Endothelial cell of umbilical vein (primary cell): ENCODE measurements at regions not wholly inside any gene's neighbourhood (a gene's known extent, or its start where the extent isn't known, plus 50 kb on each side); places are given as distances from the start of the nearest gene placed in this dataset.

ENCODE experiments used
- BruUV-seq: library from RNA; stranded (reverse); fragments of 400-500 nt; replicated peaks from 2 replicates; lab custom pipeline; 2021; lab: Mats Ljungman, UMichigan
- CTCF ChIA-PET: fragments of 300-600, 350-600 bp; sonication (Branson Sonifier 250); formaldehyde crosslinking; loops from one replicate; lab custom pipeline; 2021; ENCODE audit warnings: antibody characterized with exemption, inconsistent platforms; lab: Charles Lee
- POLR2A ChIA-PET: fragments of 300-600, 350-600 bp; sonication (Branson Sonifier 250); formaldehyde crosslinking; loops from one replicate; lab custom pipeline; 2021; ENCODE audit warnings: antibody characterized with exemption, inconsistent platforms; lab: Charles Lee
- DNase-seq: peaks from one replicate; pipeline ENCODE4 v3.0.0-alpha.2; 2011; ENCODE audit warnings: low read depth, low spot score
- FAIRE-seq: peaks from 2 replicates; lab custom pipeline; 2011; peaks lifted over from hg19 to GRCh38; lab: Jason Lieb, UNC
- H2AFZ ChIP-seq: 2 replicates; pipeline ENCODE4 v1.6.0; 2012; ENCODE audit warnings: low read depth, low read length, control low read depth, inconsistent platforms
- H3K27ac ChIP-seq: 2 replicates; pipeline ENCODE4 v1.5.1; 2011; ENCODE audit warnings: low read depth, mild to moderate bottlenecking, control low read depth, low read length, moderate library complexity; ENCODE audit not compliant: insufficient read depth
- H3K27me3 ChIP-seq, 2 experiments: 2 replicates each; pipeline versions ENCODE4 v1.6.0 to v1.6.1; 2011; ENCODE audit warnings: low read length in 2 of 2, mixed read lengths in 1 of 2; ENCODE audit not compliant: control insufficient read depth in 2 of 2, insufficient read depth in 2 of 2
- H3K36me3 ChIP-seq, 2 experiments: 2 replicates in 1 of 2; 3 replicates in 1 of 2; pipeline ENCODE4 v1.5.1; 2011; ENCODE audit warnings: low read length in 2 of 2, mild to moderate bottlenecking in 1 of 2, moderate library complexity in 1 of 2; ENCODE audit not compliant: control insufficient read depth in 2 of 2, insufficient read depth in 2 of 2; ENCODE audit errors: extremely low read depth in 1 of 2
- H3K4me1 ChIP-seq: 3 replicates; pipeline ENCODE4 v1.5.1; 2011; ENCODE audit warnings: mild to moderate bottlenecking, low read length; ENCODE audit not compliant: control insufficient read depth, insufficient read depth; ENCODE audit errors: extremely low read depth
- H3K4me2 ChIP-seq: 2 replicates; pipeline ENCODE4 v1.6.1; 2011; ENCODE audit warnings: low read length, control low read depth, mixed read lengths; ENCODE audit not compliant: insufficient read depth
- H3K4me3 ChIP-seq, 3 experiments: fragments of 200-600 bp in 1 of 3; sonication (generic), shearing (Covaris generic) in 1 of 3; replicated peaks in 1 of 3; 2 replicates each; pipeline ENCODE4 v1.5.1; 2011 to 2016; ENCODE audit warnings: control low read depth in 3 of 3, low read length in 3 of 3, mild to moderate bottlenecking in 2 of 3, inconsistent platforms in 1 of 3, low read depth in 1 of 3, moderate library complexity in 1 of 3; ENCODE audit not compliant: insufficient read depth in 1 of 3
- H3K79me2 ChIP-seq: 2 replicates; pipeline ENCODE4 v1.6.0; 2012; ENCODE audit warnings: low read length, inconsistent platforms; ENCODE audit not compliant: control insufficient read depth, insufficient read depth
- H3K9ac ChIP-seq: replicated peaks from 2 replicates; pipeline ENCODE3; 2011; ENCODE audit warnings: low read length, control low read depth; ENCODE audit not compliant: insufficient read depth; ENCODE audit errors: extremely low read depth
- H3K9me1 ChIP-seq: replicated peaks from 3 replicates; pipeline ENCODE4 v1.6.0; 2011; ENCODE audit warnings: mild to moderate bottlenecking, low read length; ENCODE audit not compliant: control insufficient read depth, insufficient read depth; ENCODE audit errors: extremely low read depth
- H3K9me3 ChIP-seq: replicated peaks from 2 replicates; pipeline ENCODE4 v1.5.1; 2012; ENCODE audit warnings: low read length, inconsistent platforms; ENCODE audit not compliant: control insufficient read depth, insufficient read depth
- H4K20me1 ChIP-seq: replicated peaks from 2 replicates; pipeline ENCODE3; 2011; ENCODE audit warnings: mild to moderate bottlenecking, low read length; ENCODE audit not compliant: control insufficient read depth, insufficient read depth; ENCODE audit errors: extremely low read depth
- EZH2 ChIP-seq: IDR thresholded peaks from 2 replicates; pipeline ENCODE4 v1.6.1; 2012; ENCODE audit warnings: borderline replicate concordance, low read depth, mild to moderate bottlenecking, moderate library complexity, low read length, inconsistent platforms; ENCODE audit not compliant: severe bottlenecking
- FOS ChIP-seq: IDR thresholded peaks from 2 replicates; pipeline ENCODE4 v1.6.1; 2011; ENCODE audit warnings: mild to moderate bottlenecking, low read length, moderate library complexity, borderline replicate concordance; ENCODE audit not compliant: insufficient read depth
- GATA2 ChIP-seq: IDR thresholded peaks from 2 replicates; pipeline ENCODE4 v1.7.0; 2011; ENCODE audit warnings: low read depth, mild to moderate bottlenecking, moderate library complexity, mixed read lengths, low read length; ENCODE audit not compliant: insufficient read length, insufficient read depth
- JUN ChIP-seq: IDR thresholded peaks from 2 replicates; pipeline ENCODE4 v1.6.1; 2011; ENCODE audit warnings: borderline replicate concordance, low read depth; ENCODE audit not compliant: insufficient read length, insufficient read depth
- MYC ChIP-seq: IDR thresholded peaks from one replicate; pipeline ENCODE4 v1.6.1; 2011; ENCODE audit warnings: mild to moderate bottlenecking, low read depth, low read length
- POLR2A ChIP-seq: IDR thresholded peaks from 2 replicates; pipeline ENCODE4 v1.6.1; 2012; ENCODE audit warnings: low read depth, mild to moderate bottlenecking, control low read depth, low read length
- POLR2AphosphoS5 ChIP-seq: IDR thresholded peaks from 2 replicates; pipeline ENCODE4 v1.6.1; 2012; ENCODE audit warnings: low read depth, mild to moderate bottlenecking, control low read depth, low read length, moderate library complexity; ENCODE audit not compliant: insufficient read depth
- dilution Hi-C: fragments of 300-500 bp; cut with MboI; formaldehyde crosslinking; loops from one replicate; pipeline ENCODE4 v1.15.0; 2019; ENCODE audit warnings: low sequenced_read_pairs; ENCODE audit not compliant: extremely low pct_ligation_motif_present
- intact Hi-C: fragments of 100-400 bp; cut with micrococcal nuclease; formaldehyde crosslinking; loops from one replicate; pipeline ENCODE4 v1.10.0; 2022
- TF ChIP-seq, protein P1 (sequence below): IDR thresholded peaks from 2 replicates; pipeline ENCODE4 v1.6.1; 2011; ENCODE audit not compliant: insufficient read depth, insufficient read length

GRCh38 chr18:2060086-2060485 lies 511.2 kb downstream of the METTL4 start:
- H3K4me3 ChIP-seq, result no peak overlapping the region
- no peak for FAIRE-seq
- POLR2A ChIA-PET, result no interaction called here
- no peaks in the 10 kb centered on the region for H3K36me3 ChIP-seq
- BruUV-seq, result no TSS peak
- no peaks in the 10 kb centered on the region for H3K4me1 ChIP-seq
- DNase-seq, result no peak
- H3K9me1 ChIP-seq, result no peaks in the 10 kb centered on the region
- H3K9me3 ChIP-seq, result no peaks in the 10 kb centered on the region
- TF ChIP-seq JUN, result no peak
- TF ChIP-seq, protein P1, sequence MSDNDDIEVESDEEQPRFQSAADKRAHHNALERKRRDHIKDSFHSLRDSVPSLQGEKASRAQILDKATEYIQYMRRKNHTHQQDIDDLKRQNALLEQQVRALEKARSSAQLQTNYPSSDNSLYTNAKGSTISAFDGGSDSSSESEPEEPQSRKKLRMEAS, result no peak
- TF ChIP-seq POLR2AphosphoS5, result no peak
- no peak for TF ChIP-seq FOS
- TF ChIP-seq EZH2, result no peak
- TF ChIP-seq GATA2, result no peak
- no peaks in the 10 kb centered on the region for H4K20me1 ChIP-seq
- no peaks in the 10 kb centered on the region for H3K79me2 ChIP-seq
- dilution Hi-C loops (no loop called here), intact Hi-C loops (no loop called here)
- no peak overlapping the region for H2AFZ ChIP-seq
- no peak overlapping the region for H3K4me2 ChIP-seq
- H3K9ac ChIP-seq, result no peak overlapping the region
- no peak overlapping the region for H3K27ac ChIP-seq
- CTCF ChIA-PET, result no interaction called here
- no peaks in the 10 kb centered on the region for H3K27me3 ChIP-seq

DNA sequence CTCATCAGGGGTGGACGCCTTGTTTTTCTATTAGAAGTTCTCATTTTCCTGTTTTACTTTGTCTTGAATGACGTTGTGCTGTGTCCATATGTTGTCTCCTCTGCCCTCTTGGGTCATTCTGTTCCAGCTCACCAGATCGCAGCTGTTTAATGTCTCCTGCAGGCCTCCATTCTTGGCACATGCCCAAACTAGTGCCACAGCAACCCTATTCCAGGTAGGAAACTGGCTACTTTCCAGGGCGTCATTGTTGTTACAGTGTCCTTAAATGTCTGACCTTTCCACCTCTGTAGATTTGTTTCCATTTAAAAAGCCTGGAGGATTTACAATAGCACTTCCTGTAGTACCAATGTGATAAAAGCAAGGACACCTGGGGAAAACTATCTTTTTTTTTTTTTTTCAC lies 500.7 kb downstream of the METTL4 start:
- DNase-seq (no peak), FAIRE-seq (no peak)
- no peaks in the 10 kb centered on the region for H3K27me3 ChIP-seq
- intact Hi-C loops, result no loop called here
- no peak overlapping the region for H3K4me2 ChIP-seq
- ChIA-PET POLR2A (no interaction called here), CTCF (no interaction called here)
- H4K20me1 ChIP-seq, result no peaks in the 10 kb centered on the region
- H2AFZ ChIP-seq, result no peak overlapping the region
- no peaks in the 10 kb centered on the region for H3K79me2 ChIP-seq
- no TSS peak for BruUV-seq
- no peaks in the 10 kb centered on the region for H3K4me1 ChIP-seq
- dilution Hi-C loops, result no loop called here
- no peak overlapping the region for H3K9ac ChIP-seq
- H3K36me3 ChIP-seq, result no peaks in the 10 kb centered on the region
- no peak overlapping the region for H3K4me3 ChIP-seq
- TF ChIP-seq GATA2, result no peak
- TF ChIP-seq, protein P1, result no peak
- TF ChIP-seq EZH2, result no peak
- no peak for TF ChIP-seq MYC
- TF ChIP-seq POLR2A, result no peak
- H3K27ac ChIP-seq, result no peak overlapping the region
- no peaks in the 10 kb centered on the region for H3K9me1 ChIP-seq
- H3K9me3 ChIP-seq, result no peaks in the 10 kb centered on the region
